Activated B cell treated with CpG ODN at 0.5 μM for 24 hours (primary cell): ENCODE measurements at regions not wholly inside any gene's neighbourhood (a gene's known extent, or its start where the extent isn't known, plus 50 kb on each side); places are given as distances from the start of the nearest gene placed in this dataset.

Source experiments
- ATAC-seq: fragments of 200-7000 bp; cut with Tn5 transposase; one replicate; pipeline ENCODE4 v1.10.0; 2021; ENCODE audit warnings: low read depth, mild to moderate bottlenecking, moderate library complexity
- CTCF ChIA-PET: fragments of 350-600 bp; sonication (Branson Sonifier 250); formaldehyde crosslinking; loops from one replicate; lab custom pipeline; 2021; ENCODE audit warnings: antibody characterized with exemption; lab: Charles Lee
- POLR2A ChIA-PET: fragments of 350-600 bp; sonication (Branson Sonifier 250); formaldehyde crosslinking; loops from one replicate; lab custom pipeline; 2021; ENCODE audit warnings: antibody characterized with exemption; lab: Charles Lee
- DNase-seq: peaks from one replicate; pipeline ENCODE4 v3.0.0; 2022
- H3K27ac Mint-ChIP-seq: one replicate; pipeline ENCODE4 v1.8.0; 2020; ENCODE audit warnings: mixed read lengths
- H3K27me3 Mint-ChIP-seq: one replicate; pipeline ENCODE4 v1.8.0; 2021; ENCODE audit warnings: mixed read lengths
- H3K36me3 Mint-ChIP-seq: one replicate; pipeline ENCODE4 v1.8.0; 2021; ENCODE audit warnings: low read depth, mixed read lengths
- H3K4me1 Mint-ChIP-seq: one replicate; pipeline ENCODE4 v1.8.0; 2021; ENCODE audit warnings: mixed read lengths
- H3K4me3 Mint-ChIP-seq: one replicate; pipeline ENCODE4 v1.8.0; 2020; ENCODE audit warnings: mild to moderate bottlenecking, mixed read lengths
- H3K9me3 Mint-ChIP-seq: one replicate; pipeline ENCODE4 v1.8.0; 2020; ENCODE audit warnings: mixed read lengths
- intact Hi-C: fragments of 100-400 bp; cut with micrococcal nuclease; formaldehyde crosslinking; loops from one replicate; pipeline ENCODE4 v1.15.1; 2024
- TF ChIP-seq, protein P1 (sequence below): fragments of 200-600 bp; IDR thresholded peaks from one replicate; pipeline ENCODE4 v1.8.0; 2022; ENCODE audit warnings: antibody characterized with exemption, mild to moderate bottlenecking

DNA sequence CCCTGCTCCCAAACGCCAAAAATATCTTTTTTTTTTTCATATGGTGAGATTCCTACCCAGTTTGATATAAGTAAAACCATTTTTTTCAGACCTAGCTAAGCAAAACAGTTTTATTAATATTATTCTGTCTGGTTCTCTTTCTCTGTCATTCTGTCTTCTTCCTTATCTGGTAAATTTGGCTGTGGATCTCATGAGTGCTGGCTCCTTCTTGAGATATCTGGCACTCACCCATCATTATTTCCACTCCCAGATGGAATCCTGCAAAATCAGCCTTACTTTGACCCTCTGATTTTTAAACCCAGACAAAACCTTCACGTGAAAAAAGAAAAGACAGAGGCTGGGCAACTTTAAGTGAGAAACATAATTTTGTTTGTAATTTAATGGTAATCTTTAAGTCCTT, 373.6 kb downstream of the NYAP2 start:
- TF ChIP-seq, protein P1, sequence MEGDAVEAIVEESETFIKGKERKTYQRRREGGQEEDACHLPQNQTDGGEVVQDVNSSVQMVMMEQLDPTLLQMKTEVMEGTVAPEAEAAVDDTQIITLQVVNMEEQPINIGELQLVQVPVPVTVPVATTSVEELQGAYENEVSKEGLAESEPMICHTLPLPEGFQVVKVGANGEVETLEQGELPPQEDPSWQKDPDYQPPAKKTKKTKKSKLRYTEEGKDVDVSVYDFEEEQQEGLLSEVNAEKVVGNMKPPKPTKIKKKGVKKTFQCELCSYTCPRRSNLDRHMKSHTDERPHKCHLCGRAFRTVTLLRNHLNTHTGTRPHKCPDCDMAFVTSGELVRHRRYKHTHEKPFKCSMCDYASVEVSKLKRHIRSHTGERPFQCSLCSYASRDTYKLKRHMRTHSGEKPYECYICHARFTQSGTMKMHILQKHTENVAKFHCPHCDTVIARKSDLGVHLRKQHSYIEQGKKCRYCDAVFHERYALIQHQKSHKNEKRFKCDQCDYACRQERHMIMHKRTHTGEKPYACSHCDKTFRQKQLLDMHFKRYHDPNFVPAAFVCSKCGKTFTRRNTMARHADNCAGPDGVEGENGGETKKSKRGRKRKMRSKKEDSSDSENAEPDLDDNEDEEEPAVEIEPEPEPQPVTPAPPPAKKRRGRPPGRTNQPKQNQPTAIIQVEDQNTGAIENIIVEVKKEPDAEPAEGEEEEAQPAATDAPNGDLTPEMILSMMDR = no peak
- Mint-ChIP-seq H3K4me1 (no peaks in the 10 kb centered on the region), H3K27me3 (no peaks in the 10 kb centered on the region), H3K4me3 (no peak overlapping the region), H3K27ac (no peak overlapping the region), H3K9me3 (peaks cover 3% of the 10 kb centered on the region), H3K36me3 (no peaks in the 10 kb centered on the region)
- DNase-seq (no peak), ATAC-seq (no peak)
- CTCF ChIA-PET = no interaction called here
- POLR2A ChIA-PET = interaction anchor here (0.7 kb wide), 1 partner anchor 1017 kb away, joined by 3 read pairs; no protein-coding TSS in a partner anchor
- intact Hi-C loops = no loop called here

DNA sequence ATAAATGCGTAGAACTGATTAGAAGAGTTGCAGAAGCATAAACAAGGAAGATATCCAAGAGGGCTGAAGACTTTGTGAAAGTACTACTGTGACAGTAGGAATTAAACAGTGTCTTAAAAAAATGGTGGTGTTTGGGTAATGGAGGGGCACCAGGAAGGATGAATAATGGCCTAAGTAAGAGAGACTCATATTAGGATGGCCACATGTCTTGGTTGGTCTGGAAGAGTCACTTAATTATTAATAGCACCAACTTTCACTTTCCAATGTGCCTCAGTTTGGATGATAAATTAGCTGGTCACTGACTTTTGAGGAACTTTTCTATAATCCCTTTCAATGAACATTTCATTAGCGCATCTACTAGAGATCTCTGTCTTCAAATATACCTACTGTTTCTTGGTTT, 372.2 kb downstream of the NYAP2 start:
- TF ChIP-seq, protein P1 = no peak
- no peak for ATAC-seq
- no peaks in the 10 kb centered on the region for H3K36me3 Mint-ChIP-seq
- POLR2A ChIA-PET = no interaction called here
- no peaks in the 10 kb centered on the region for H3K4me1 Mint-ChIP-seq
- intact Hi-C loops = no loop called here
- no peaks in the 10 kb centered on the region for H3K27me3 Mint-ChIP-seq
- no peak overlapping the region for H3K27ac Mint-ChIP-seq
- CTCF ChIA-PET = no interaction called here
- peaks cover 3% of the 10 kb centered on the region for H3K9me3 Mint-ChIP-seq
- no peak for DNase-seq
- H3K4me3 Mint-ChIP-seq = no peak overlapping the region

DNA sequence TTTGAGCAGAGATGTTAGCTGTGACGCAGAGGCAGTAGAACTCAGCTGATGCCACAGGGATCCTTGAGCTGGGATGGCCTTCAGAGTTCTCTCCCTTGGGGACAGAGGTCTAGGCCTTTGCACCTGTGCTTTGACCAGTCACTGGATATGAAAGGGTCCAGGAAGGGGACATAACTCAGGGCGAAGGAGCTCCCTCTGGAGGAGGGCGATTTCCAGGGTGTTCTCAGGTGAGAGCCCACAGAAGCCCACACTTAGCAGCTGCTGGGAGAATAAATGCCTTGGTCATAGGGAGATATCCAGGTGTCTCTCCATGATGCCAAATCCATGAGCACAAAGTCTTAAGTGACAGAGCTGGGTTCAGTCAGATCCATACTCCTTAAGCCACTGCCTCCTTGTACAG, 369.2 kb downstream of the NYAP2 start:
- TF ChIP-seq, protein P1 = no peak
- ATAC-seq (no peak), DNase-seq (no peak)
- CTCF ChIA-PET = no interaction called here
- H3K4me1 Mint-ChIP-seq = no peaks in the 10 kb centered on the region
- H3K36me3 Mint-ChIP-seq = no peaks in the 10 kb centered on the region
- intact Hi-C loops = no loop called here
- H3K9me3 Mint-ChIP-seq = no peaks in the 10 kb centered on the region
- POLR2A ChIA-PET = no interaction called here
- no peaks in the 10 kb centered on the region for H3K27me3 Mint-ChIP-seq
- H3K27ac Mint-ChIP-seq = no peak overlapping the region
- H3K4me3 Mint-ChIP-seq = no peak overlapping the region

DNA sequence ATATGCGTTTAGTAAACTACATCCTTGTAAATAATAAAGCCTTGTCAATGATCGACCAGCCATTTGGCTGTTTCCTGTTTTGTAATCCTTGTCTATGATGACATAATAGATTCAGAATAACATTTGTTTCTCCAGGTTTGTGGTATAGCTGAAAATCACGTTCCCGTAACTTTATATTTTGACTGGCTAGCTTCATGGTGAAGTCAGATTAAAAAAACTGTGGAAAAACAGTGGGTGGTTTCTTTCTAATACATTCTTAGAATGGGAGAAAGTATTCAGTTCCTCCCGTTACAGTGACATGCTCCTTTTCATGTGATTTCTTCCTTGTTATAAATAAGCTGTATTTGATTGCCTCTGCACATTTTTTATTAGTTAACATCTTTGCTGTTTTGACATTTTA, 366.9 kb downstream of the NYAP2 start:
- intact Hi-C loops = no loop called here
- no peaks in the 10 kb centered on the region for H3K27me3 Mint-ChIP-seq
- ChIA-PET POLR2A (no interaction called here), CTCF (no interaction called here)
- TF ChIP-seq, protein P1 = no peak
- H3K4me1 Mint-ChIP-seq = no peaks in the 10 kb centered on the region
- H3K4me3 Mint-ChIP-seq = no peak overlapping the region
- no peak for ATAC-seq
- no peaks in the 10 kb centered on the region for H3K9me3 Mint-ChIP-seq
- H3K27ac Mint-ChIP-seq = no peak overlapping the region
- H3K36me3 Mint-ChIP-seq = no peaks in the 10 kb centered on the region
- no peak for DNase-seq

DNA sequence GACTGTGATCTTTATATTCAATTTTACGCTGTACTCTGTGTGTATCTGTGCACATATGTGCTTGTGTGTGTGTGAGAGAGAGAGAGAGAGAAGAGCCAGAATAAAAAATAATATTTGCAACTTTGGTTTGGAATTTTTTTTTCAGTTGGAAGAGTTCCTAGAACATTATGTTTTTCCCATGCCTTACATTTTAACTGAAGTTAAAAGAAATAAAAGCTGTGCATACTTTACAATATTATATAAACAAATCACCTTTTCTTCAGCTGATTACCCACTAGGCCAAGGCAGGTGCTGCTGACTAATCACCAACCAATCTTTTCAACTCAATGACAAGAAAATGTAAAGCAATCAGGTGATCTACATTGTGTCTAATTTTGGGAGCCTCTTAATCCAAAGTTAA, 366.3 kb downstream of the NYAP2 start:
- ChIA-PET CTCF (no interaction called here), POLR2A (no interaction called here)
- Mint-ChIP-seq H3K27me3 (no peaks in the 10 kb centered on the region), H3K4me3 (no peak overlapping the region), H3K27ac (no peak overlapping the region), H3K36me3 (no peaks in the 10 kb centered on the region), H3K9me3 (no peaks in the 10 kb centered on the region), H3K4me1 (no peaks in the 10 kb centered on the region)
- no peak for ATAC-seq
- intact Hi-C loops = no loop called here
- DNase-seq = no peak
- TF ChIP-seq, protein P1 = no peak
